ENCODE measurements at regions not wholly inside any gene's neighbourhood (a gene's known extent, or its start where the extent isn't known, plus 50 kb on each side); places are given as distances from the start of the nearest gene placed in this dataset.

DNA sequence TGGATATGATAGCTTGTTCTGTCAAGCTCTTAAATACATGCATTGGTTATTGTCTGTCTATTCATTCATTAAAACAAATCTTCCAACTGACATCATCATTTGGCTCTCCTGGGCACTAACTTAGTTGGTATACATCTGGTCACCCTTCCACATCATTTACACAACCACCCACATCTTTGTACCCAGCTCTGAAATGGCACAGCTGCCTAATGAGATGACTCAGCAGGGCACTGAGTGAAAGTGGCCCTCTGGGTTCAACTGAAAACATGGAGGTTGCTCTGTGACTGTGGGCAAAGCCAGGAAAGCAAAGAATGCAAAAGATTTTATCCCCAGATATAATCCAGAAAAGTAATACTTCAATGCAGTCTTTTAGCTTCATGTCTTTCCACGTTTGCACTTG lies 234.0 kb upstream of the MAP2 start:
- Histone ChIP-seq H3K9me3 (no peaks in the 10 kb centered on the region), H3K36me3 (no peaks in the 10 kb centered on the region), H3K27me3 (no peaks in the 10 kb centered on the region), H3K27ac (no peak overlapping the region), H3K4me3 (no peak overlapping the region), H3K4me1 (no peaks in the 10 kb centered on the region)
- no peak for DNase-seq
- TF ChIP-seq CTCF (IDR thresholded peaks at IDR 0.05) = no peak
- intact Hi-C loops (cut with DNase I; ENCODE audit: low total_unique reads) = no loop called here

GRCh38 chr2:209191139-209191538 lies 232.7 kb upstream of the MAP2 start:
- H3K9me3 ChIP-seq = no peaks in the 10 kb centered on the region
- no peak for TF ChIP-seq CTCF (IDR thresholded peaks at IDR 0.05)
- H3K27ac ChIP-seq = no peak overlapping the region
- no peaks in the 10 kb centered on the region for H3K36me3 ChIP-seq
- no peak for DNase-seq
- H3K4me3 ChIP-seq = no peak overlapping the region
- no peaks in the 10 kb centered on the region for H3K27me3 ChIP-seq
- H3K4me1 ChIP-seq = no peaks in the 10 kb centered on the region
- intact Hi-C loops (cut with DNase I; ENCODE audit: low total_unique reads) = no loop called here

- no peak for TF ChIP-seq CTCF (IDR thresholded peaks at IDR 0.05)
- Histone ChIP-seq H3K27ac (no peak overlapping the region), H3K36me3 (no peaks in the 10 kb centered on the region), H3K27me3 (no peaks in the 10 kb centered on the region), H3K4me1 (no peaks in the 10 kb centered on the region), H3K4me3 (no peak overlapping the region), H3K9me3 (no peaks in the 10 kb centered on the region)
- intact Hi-C loops (cut with DNase I; ENCODE audit: low total_unique reads) = no loop called here
- no peak for DNase-seq
Observed at GRCh38 chr2:209194717-209195116, 229.1 kb upstream of the MAP2 start.

- Histone ChIP-seq H3K27me3 (no peaks in the 10 kb centered on the region), H3K27ac (no peak overlapping the region), H3K9me3 (no peaks in the 10 kb centered on the region), H3K36me3 (no peaks in the 10 kb centered on the region), H3K4me3 (peak overlapping the region in 1 of 2 donors; percentile 26), H3K4me1 (no peaks in the 10 kb centered on the region)
- no peak for TF ChIP-seq CTCF (IDR thresholded peaks at IDR 0.05)
- DNase-seq = no peak
- intact Hi-C loops (cut with DNase I; ENCODE audit: low total_unique reads) = no loop called here
Observed at GRCh38 chr2:209208211-209208610, 215.6 kb upstream of the MAP2 start.

- intact Hi-C loops (cut with DNase I; ENCODE audit: low total_unique reads) = no loop called here
- Histone ChIP-seq H3K4me3 (no peak overlapping the region), H3K27me3 (no peaks in the 10 kb centered on the region)
Observed at GRCh38 chr2:209209943-209210342, 213.9 kb upstream of the MAP2 start.

More at GRCh38 chr2:209209943-209210342, 213.9 kb upstream of the MAP2 start:
- H3K9me3 ChIP-seq = no peaks in the 10 kb centered on the region
- no peak for DNase-seq
- H3K27ac ChIP-seq = no peak overlapping the region
- no peak for TF ChIP-seq CTCF (IDR thresholded peaks at IDR 0.05)
- H3K36me3 ChIP-seq = no peaks in the 10 kb centered on the region
- H3K4me1 ChIP-seq = no peaks in the 10 kb centered on the region

Data from tibial artery (tissue), 4 donors.